ENCODE measurements at regions not wholly inside any gene's neighbourhood (a gene's known extent, or its start where the extent isn't known, plus 50 kb on each side); places are given as distances from the start of the nearest gene placed in this dataset.

DNA sequence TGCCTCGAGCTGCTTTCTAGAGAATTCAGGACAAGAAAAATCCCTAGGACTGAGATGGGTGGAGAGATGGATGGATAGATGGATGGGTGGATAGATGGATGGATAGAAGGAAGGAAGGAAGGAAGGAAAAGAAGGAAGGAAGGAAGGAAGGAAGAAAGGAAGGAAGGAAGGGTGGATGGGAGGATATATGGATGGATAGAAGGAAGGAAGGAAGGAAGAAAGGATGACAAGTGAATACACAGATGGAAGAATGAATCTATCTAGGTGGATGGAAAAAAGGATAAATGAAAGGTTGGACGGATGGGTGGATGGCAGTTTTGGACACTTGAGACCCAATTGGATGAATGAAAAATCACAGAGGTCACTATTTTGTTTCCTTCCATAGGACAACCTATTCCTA lies 120.4 kb upstream of the KAZN start:
- no peaks in the 10 kb centered on the region for H3K36me3 ChIP-seq (ENCODE audit: control insufficient read depth in 2 of 2, insufficient read depth in 2 of 2, low read length in 2 of 2)
- H3K27ac ChIP-seq (ENCODE audit: low read length): no peak overlapping the region
- H3K4me3 ChIP-seq (ENCODE audit: low read length in 2 of 2): no peak overlapping the region
- H3K9ac ChIP-seq (ENCODE audit: low read length in 2 of 2): no peak overlapping the region
- H3K4me1 ChIP-seq (ENCODE audit: control insufficient read depth, insufficient read depth, low read length): no peaks in the 10 kb centered on the region
- H3K9me3 ChIP-seq (ENCODE audit: control insufficient read depth in 2 of 2, low read length in 2 of 2): no peaks in the 10 kb centered on the region
- H3K27me3 ChIP-seq (ENCODE audit: control insufficient read depth in 1 of 2, insufficient read depth in 2 of 2, low read length in 2 of 2): no peaks in the 10 kb centered on the region

DNA sequence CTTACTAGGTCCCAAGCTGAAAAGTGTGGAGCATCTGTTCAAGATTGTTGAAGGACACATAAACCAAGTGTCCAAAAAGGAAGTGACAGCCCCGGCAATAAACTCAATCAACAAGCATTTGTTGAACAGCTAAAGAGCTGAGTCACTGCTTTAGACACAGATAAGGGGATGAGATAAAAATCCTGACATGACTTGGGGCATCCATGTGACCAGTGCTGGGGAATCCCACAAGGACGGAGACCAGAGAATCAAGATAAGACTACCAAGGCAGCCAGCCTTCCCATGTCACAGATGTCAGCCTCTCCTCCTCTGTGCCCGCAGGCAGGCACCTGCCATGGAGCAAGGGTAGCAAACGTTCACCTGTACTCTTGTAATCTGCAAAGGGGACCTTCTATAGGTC lies 118.6 kb upstream of the KAZN start:
- Histone ChIP-seq H3K4me3 (ENCODE audit: low read length in 2 of 2) (no peak overlapping the region), H3K36me3 (ENCODE audit: control insufficient read depth in 2 of 2, insufficient read depth in 2 of 2, low read length in 2 of 2) (no peaks in the 10 kb centered on the region), H3K9me3 (ENCODE audit: control insufficient read depth in 2 of 2, low read length in 2 of 2) (no peaks in the 10 kb centered on the region), H3K27me3 (ENCODE audit: control insufficient read depth in 1 of 2, insufficient read depth in 2 of 2, low read length in 2 of 2) (no peaks in the 10 kb centered on the region), H3K9ac (ENCODE audit: low read length in 2 of 2) (no peak overlapping the region), H3K4me1 (ENCODE audit: control insufficient read depth, insufficient read depth, low read length) (no peaks in the 10 kb centered on the region), H3K27ac (ENCODE audit: low read length) (no peak overlapping the region)

DNA sequence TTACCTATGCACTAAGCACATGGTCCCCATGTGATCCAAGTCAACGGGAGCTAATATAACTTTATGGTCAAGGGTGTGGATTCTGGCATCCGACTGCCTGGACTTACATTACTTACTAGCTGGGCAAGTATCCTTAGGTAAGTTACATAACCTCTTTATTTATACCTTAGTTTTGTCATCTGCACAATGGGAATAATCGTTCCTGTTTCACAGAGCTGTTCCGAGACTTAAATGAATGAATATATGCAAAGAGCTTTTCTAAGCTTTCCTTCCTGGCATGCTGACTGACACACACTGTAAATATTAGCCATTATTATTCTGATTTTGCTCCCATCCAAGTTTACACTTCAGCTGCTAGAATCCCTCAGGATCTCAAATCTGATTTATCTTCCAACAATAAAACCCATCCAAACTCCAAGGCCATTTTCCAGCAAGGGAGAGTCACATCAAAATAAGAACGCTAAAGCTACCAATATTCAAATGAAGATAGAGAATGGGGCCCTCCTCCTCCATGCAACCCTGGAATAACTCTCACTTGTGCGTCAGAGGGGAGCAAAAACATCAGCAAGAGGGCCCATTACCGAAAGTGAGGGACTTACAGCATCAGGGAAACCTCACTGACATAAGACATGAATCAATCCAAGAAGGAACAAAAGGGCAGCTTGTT lies 115.6 kb upstream of the KAZN start:
- H3K9ac ChIP-seq (ENCODE audit: low read length in 2 of 2): no peak overlapping the region
- no peak overlapping the region for H3K4me3 ChIP-seq (ENCODE audit: low read length in 2 of 2)
- H3K4me1 ChIP-seq (ENCODE audit: control insufficient read depth, insufficient read depth, low read length): peaks cover 16% of the 10 kb centered on the region
- H3K9me3 ChIP-seq (ENCODE audit: control insufficient read depth in 2 of 2, low read length in 2 of 2): no peaks in the 10 kb centered on the region
- H3K36me3 ChIP-seq (ENCODE audit: control insufficient read depth in 2 of 2, insufficient read depth in 2 of 2, low read length in 2 of 2): no peaks in the 10 kb centered on the region
- H3K27me3 ChIP-seq (ENCODE audit: control insufficient read depth in 1 of 2, insufficient read depth in 2 of 2, low read length in 2 of 2): no peaks in the 10 kb centered on the region
- H3K27ac ChIP-seq (ENCODE audit: low read length): no peak overlapping the region

DNA sequence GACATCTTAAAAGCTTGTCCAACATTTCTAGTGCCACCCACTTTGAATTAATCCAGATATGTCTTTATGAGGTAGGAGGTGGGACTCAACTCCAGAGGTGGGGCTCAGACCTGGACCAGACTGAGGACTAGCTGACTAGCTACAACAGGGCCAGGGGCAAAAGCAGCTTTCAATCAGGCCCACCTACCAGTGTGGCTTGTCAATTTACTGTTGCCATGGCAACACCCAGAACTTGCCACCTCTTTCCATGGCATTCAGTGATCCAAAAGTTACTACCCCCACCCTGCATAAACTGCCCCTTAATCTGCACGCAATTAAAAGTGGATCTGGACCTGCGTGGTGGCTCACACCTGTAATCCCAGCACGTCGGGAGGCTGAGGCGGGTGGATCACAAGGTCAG lies 113.2 kb upstream of the KAZN start:
- H3K9ac ChIP-seq (ENCODE audit: low read length in 2 of 2): no peak overlapping the region
- H3K4me3 ChIP-seq (ENCODE audit: low read length in 2 of 2): no peak overlapping the region
- H3K4me1 ChIP-seq (ENCODE audit: control insufficient read depth, insufficient read depth, low read length): peaks cover 16% of the 10 kb centered on the region
- no peaks in the 10 kb centered on the region for H3K9me3 ChIP-seq (ENCODE audit: control insufficient read depth in 2 of 2, low read length in 2 of 2)
- H3K27ac ChIP-seq (ENCODE audit: low read length): no peak overlapping the region
- H3K36me3 ChIP-seq (ENCODE audit: control insufficient read depth in 2 of 2, insufficient read depth in 2 of 2, low read length in 2 of 2): no peaks in the 10 kb centered on the region
- no peaks in the 10 kb centered on the region for H3K27me3 ChIP-seq (ENCODE audit: control insufficient read depth in 1 of 2, insufficient read depth in 2 of 2, low read length in 2 of 2)

DNA sequence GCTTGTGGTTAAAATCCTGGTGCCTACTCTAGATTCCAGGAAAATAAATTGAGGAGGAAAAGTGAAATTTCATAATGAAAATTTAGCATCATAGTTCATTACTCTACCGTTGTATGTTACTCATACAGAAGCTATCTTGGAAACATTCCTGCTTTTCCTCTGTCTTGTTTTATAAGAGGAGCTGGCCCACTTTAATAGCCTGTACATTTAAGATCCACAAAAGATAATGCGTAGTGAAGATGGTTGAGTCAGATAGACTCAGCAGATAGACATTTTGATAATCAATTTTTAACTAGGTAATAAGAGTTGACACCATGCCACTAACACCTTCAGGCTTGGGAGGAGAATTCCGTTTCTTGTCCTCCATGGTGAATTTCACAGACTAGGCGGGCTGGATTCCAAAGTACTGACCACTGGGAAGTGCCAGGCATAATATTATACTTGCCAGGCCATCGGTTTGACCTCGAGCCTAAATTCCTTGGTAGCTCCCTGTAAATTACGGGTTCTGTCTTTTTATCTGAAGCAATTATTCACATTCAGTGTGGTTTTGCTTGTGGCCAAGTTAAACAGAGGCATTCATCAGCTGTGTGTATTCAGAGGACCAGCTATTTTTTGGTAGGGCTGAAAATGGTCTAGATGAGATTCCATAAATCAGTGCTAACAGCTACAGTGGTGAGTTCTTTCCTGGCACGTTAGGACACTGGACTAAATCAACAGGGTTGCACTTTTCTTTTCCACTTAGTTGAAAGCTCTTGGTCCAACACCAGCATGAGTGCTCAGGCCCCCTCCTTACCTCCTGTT lies 111.9 kb upstream of the KAZN start:
- Histone ChIP-seq H3K4me3 (ENCODE audit: low read length in 2 of 2) (no peak overlapping the region), H3K4me1 (ENCODE audit: control insufficient read depth, insufficient read depth, low read length) (peaks cover 16% of the 10 kb centered on the region), H3K27ac (ENCODE audit: low read length) (no peak overlapping the region), H3K9ac (ENCODE audit: low read length in 2 of 2) (no peak overlapping the region), H3K36me3 (ENCODE audit: control insufficient read depth in 2 of 2, insufficient read depth in 2 of 2, low read length in 2 of 2) (no peaks in the 10 kb centered on the region), H3K9me3 (ENCODE audit: control insufficient read depth in 2 of 2, low read length in 2 of 2) (no peaks in the 10 kb centered on the region), H3K27me3 (ENCODE audit: control insufficient read depth in 1 of 2, insufficient read depth in 2 of 2, low read length in 2 of 2) (no peaks in the 10 kb centered on the region)

DNA sequence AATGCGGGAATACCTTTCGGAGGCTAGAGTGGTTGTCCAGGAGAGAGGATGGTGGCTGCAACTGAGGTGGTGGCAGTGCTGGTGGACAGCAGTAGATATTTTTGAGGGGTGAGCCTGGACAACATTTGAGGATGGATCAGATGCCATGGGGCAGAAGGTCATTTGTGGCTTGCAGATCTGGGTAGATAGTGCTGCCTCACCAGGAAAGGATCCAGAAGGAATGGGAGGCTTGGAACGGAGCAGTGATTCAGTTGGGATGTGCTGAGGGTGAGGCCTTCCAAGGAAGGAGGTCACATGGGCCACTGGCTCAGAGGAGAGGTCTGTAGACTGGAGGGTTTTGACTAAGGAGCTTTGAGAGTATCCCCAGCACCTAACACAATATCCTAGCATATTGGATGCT lies 110.8 kb upstream of the KAZN start:
- Histone ChIP-seq H3K27me3 (ENCODE audit: control insufficient read depth in 1 of 2, insufficient read depth in 2 of 2, low read length in 2 of 2) (no peaks in the 10 kb centered on the region), H3K9ac (ENCODE audit: low read length in 2 of 2) (no peak overlapping the region), H3K9me3 (ENCODE audit: control insufficient read depth in 2 of 2, low read length in 2 of 2) (no peaks in the 10 kb centered on the region), H3K27ac (ENCODE audit: low read length) (no peak overlapping the region), H3K4me1 (ENCODE audit: control insufficient read depth, insufficient read depth, low read length) (peaks cover 16% of the 10 kb centered on the region), H3K4me3 (ENCODE audit: low read length in 2 of 2) (no peak overlapping the region), H3K36me3 (ENCODE audit: control insufficient read depth in 2 of 2, insufficient read depth in 2 of 2, low read length in 2 of 2) (no peaks in the 10 kb centered on the region)

DNA sequence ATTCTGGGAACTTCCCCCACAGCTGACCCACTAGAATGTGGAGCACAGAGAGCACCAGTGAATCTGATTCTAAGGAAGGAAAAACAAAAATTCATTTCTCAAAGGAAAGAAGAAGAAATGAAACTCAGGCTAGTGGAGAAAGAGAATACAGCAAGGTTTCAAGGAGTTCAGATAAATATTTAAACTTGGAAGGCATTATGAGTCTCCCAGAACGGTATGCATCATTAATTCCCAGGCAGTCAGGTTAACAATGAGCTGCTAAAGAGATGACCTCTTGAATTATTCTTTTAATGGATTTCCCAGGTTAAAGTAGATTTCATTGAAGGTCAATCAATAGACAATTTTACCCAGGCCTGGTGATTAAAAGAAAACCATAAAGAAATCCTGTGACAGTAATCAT lies 103.6 kb upstream of the KAZN start:
- Histone ChIP-seq H3K9me3 (ENCODE audit: control insufficient read depth in 2 of 2, low read length in 2 of 2) (no peaks in the 10 kb centered on the region), H3K4me1 (ENCODE audit: control insufficient read depth, insufficient read depth, low read length) (peaks cover 7% of the 10 kb centered on the region), H3K36me3 (ENCODE audit: control insufficient read depth in 2 of 2, insufficient read depth in 2 of 2, low read length in 2 of 2) (no peaks in the 10 kb centered on the region), H3K27ac (ENCODE audit: low read length) (no peak overlapping the region), H3K9ac (ENCODE audit: low read length in 2 of 2) (no peak overlapping the region), H3K4me3 (ENCODE audit: low read length in 2 of 2) (no peak overlapping the region), H3K27me3 (ENCODE audit: control insufficient read depth in 1 of 2, insufficient read depth in 2 of 2, low read length in 2 of 2) (no peaks in the 10 kb centered on the region)

DNA sequence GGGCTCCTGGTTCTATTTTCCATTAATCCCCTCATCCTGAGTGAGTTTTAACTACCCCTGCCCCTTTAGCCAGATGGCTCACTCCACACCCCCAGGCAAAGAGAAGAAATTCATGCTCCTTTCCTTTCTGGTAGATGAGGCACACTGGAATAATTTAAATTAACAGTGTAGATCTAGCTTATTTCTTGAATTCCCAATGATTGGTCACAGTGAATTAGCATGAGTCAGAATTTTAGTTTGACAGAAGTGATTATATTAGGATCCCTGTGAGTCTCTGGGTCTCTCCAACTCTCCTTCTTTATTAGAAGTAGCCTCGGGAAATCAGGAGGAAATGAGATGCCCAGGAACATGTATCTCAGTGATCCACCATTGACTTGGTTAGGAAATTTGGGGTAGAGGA lies 103.1 kb upstream of the KAZN start:
- no peaks in the 10 kb centered on the region for H3K9me3 ChIP-seq (ENCODE audit: control insufficient read depth in 2 of 2, low read length in 2 of 2)
- H3K36me3 ChIP-seq (ENCODE audit: control insufficient read depth in 2 of 2, insufficient read depth in 2 of 2, low read length in 2 of 2): no peaks in the 10 kb centered on the region
- no peak overlapping the region for H3K27ac ChIP-seq (ENCODE audit: low read length)
- no peaks in the 10 kb centered on the region for H3K27me3 ChIP-seq (ENCODE audit: control insufficient read depth in 1 of 2, insufficient read depth in 2 of 2, low read length in 2 of 2)
- H3K4me3 ChIP-seq (ENCODE audit: low read length in 2 of 2): no peak overlapping the region
- peaks cover 7% of the 10 kb centered on the region for H3K4me1 ChIP-seq (ENCODE audit: control insufficient read depth, insufficient read depth, low read length)
- no peak overlapping the region for H3K9ac ChIP-seq (ENCODE audit: low read length in 2 of 2)

DNA sequence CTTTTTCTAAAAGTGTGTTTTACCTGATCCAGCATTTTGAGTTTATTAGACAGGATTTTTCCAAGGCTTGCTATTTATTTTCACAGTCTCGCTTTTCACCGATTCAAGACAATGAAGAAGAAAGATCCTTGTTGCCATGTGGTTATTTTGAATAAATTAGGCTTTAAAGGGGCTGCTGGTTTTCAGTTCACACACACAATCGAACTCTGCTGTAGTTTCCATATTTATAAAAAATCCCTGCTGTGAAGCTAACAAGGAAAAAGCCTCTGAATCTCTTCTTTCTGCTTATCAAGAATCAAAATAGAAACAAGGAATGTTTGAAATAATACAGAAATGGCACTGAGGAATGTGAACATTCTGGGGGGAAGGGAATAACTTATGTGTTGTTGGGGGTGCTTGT lies 102.5 kb upstream of the KAZN start:
- Histone ChIP-seq H3K36me3 (ENCODE audit: control insufficient read depth in 2 of 2, insufficient read depth in 2 of 2, low read length in 2 of 2) (no peaks in the 10 kb centered on the region), H3K27me3 (ENCODE audit: control insufficient read depth in 1 of 2, insufficient read depth in 2 of 2, low read length in 2 of 2) (no peaks in the 10 kb centered on the region), H3K4me3 (ENCODE audit: low read length in 2 of 2) (no peak overlapping the region), H3K27ac (ENCODE audit: low read length) (no peak overlapping the region), H3K9me3 (ENCODE audit: control insufficient read depth in 2 of 2, low read length in 2 of 2) (no peaks in the 10 kb centered on the region), H3K4me1 (ENCODE audit: control insufficient read depth, insufficient read depth, low read length) (peaks cover 7% of the 10 kb centered on the region), H3K9ac (ENCODE audit: low read length in 2 of 2) (no peak overlapping the region)

DNA sequence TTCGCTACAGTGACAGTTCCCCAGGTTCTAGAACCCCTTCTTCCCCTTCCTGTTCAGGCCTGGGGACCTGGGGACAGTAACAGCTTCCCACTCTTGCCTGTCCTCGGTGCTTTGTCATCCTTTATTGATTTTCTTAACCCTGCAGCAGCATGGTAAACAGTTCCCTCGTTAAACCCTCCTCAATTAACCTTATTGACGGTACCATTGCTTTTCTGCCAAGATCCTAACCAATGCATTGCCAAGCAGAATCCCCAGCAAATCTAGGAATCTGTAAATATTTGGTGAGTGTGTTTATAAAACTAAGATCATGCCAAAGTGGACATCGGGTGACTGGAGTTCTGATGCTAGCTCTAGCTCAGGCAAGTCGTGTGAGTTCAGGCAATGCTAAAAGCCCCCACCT lies 99.6 kb upstream of the KAZN start:
- Histone ChIP-seq H3K9ac (ENCODE audit: low read length in 2 of 2) (no peak overlapping the region), H3K4me1 (ENCODE audit: control insufficient read depth, insufficient read depth, low read length) (peaks cover 7% of the 10 kb centered on the region)

DNA sequence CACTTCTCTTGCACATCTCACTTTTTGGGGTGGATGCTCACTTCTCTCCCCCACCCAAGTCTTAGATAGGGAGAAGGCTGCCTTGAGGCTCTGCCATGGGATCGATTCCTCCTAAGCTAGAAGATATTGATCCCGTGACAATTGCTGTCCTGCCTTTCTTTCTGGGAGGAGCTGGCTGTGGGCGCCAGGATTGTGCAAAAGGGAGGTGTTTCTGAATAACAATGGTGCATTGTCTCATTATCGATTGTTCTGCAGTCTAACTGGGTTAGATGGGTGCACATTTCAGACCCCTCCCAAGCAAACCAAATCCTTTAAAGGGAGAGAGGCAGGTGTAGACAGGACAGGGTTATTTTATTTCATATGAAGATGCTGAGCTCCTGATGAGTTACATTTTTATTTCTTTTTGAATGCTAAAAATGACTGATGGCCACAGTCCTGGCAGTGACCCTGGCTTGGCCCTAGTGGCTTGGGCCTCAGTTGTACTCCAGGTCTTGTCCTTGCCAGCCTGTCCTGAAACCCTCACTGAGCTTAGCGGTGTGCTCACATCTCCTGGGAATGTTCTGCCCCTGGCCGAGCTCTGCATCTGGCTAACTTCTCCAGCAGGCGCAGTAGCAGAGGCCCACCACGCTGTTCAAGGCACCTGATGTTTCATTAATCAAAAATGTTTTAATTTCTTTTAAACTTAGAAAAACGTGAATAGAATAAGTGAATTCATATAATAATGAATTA lies 99.0 kb upstream of the KAZN start:
- H3K36me3 ChIP-seq (ENCODE audit: control insufficient read depth in 2 of 2, insufficient read depth in 2 of 2, low read length in 2 of 2): no peaks in the 10 kb centered on the region
- no peak overlapping the region for H3K9ac ChIP-seq (ENCODE audit: low read length in 2 of 2)
- H3K4me1 ChIP-seq (ENCODE audit: control insufficient read depth, insufficient read depth, low read length): peaks cover 7% of the 10 kb centered on the region
- no peak overlapping the region for H3K4me3 ChIP-seq (ENCODE audit: low read length in 2 of 2)
- H3K27ac ChIP-seq (ENCODE audit: low read length): no peak overlapping the region
- no peaks in the 10 kb centered on the region for H3K9me3 ChIP-seq (ENCODE audit: control insufficient read depth in 2 of 2, low read length in 2 of 2)
- H3K27me3 ChIP-seq (ENCODE audit: control insufficient read depth in 1 of 2, insufficient read depth in 2 of 2, low read length in 2 of 2): no peaks in the 10 kb centered on the region

More for the DNA sequence above, 99.6 kb upstream of the KAZN start:
- Histone ChIP-seq H3K27me3 (ENCODE audit: control insufficient read depth in 1 of 2, insufficient read depth in 2 of 2, low read length in 2 of 2) (no peaks in the 10 kb centered on the region), H3K4me3 (ENCODE audit: low read length in 2 of 2) (no peak overlapping the region), H3K27ac (ENCODE audit: low read length) (no peak overlapping the region), H3K36me3 (ENCODE audit: control insufficient read depth in 2 of 2, insufficient read depth in 2 of 2, low read length in 2 of 2) (no peaks in the 10 kb centered on the region), H3K9me3 (ENCODE audit: control insufficient read depth in 2 of 2, low read length in 2 of 2) (no peaks in the 10 kb centered on the region)
